GM12875 (cell line): ENCODE measurements at regions not wholly inside any gene's neighbourhood (a gene's known extent, or its start where the extent isn't known, plus 50 kb on each side); places are given as distances from the start of the nearest gene placed in this dataset.

Source experiments
- H3K4me3 ChIP-seq: one replicate; pipeline ENCODE4 v1.5.1; 2011; ENCODE audit warnings: low read depth, low read length, control low read depth
- TF ChIP-seq, protein P1 (sequence below): IDR thresholded peaks from 2 replicates; pipeline ENCODE4 v1.5.1; 2011; ENCODE audit warnings: low read depth, mild to moderate bottlenecking, control low read depth, inconsistent platforms, low read length, moderate library complexity, borderline replicate concordance; ENCODE audit not compliant: insufficient read depth

DNA sequence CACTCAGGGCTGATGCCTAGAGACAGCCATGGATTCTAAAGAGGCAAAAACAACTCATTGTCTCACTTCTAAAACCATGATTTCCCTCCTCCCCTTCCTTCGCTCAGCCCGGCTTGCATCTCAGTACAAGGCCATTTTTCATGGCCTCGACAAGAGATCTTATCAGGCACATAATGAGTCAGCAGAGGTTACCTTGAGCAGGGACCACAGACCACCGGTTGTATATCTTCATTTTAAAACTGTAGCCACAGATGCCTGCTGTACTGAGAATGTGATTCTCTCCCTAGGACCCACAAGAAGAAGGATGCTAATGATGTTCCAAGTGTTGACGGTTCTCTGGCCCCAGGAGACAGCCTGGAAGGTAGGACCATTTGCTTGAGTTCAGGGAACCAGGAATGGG is 331.9 kb downstream of the AJAP1 start:
- H3K4me3 ChIP-seq = no peak overlapping the region
- TF ChIP-seq, protein P1, sequence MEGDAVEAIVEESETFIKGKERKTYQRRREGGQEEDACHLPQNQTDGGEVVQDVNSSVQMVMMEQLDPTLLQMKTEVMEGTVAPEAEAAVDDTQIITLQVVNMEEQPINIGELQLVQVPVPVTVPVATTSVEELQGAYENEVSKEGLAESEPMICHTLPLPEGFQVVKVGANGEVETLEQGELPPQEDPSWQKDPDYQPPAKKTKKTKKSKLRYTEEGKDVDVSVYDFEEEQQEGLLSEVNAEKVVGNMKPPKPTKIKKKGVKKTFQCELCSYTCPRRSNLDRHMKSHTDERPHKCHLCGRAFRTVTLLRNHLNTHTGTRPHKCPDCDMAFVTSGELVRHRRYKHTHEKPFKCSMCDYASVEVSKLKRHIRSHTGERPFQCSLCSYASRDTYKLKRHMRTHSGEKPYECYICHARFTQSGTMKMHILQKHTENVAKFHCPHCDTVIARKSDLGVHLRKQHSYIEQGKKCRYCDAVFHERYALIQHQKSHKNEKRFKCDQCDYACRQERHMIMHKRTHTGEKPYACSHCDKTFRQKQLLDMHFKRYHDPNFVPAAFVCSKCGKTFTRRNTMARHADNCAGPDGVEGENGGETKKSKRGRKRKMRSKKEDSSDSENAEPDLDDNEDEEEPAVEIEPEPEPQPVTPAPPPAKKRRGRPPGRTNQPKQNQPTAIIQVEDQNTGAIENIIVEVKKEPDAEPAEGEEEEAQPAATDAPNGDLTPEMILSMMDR = no peak

DNA sequence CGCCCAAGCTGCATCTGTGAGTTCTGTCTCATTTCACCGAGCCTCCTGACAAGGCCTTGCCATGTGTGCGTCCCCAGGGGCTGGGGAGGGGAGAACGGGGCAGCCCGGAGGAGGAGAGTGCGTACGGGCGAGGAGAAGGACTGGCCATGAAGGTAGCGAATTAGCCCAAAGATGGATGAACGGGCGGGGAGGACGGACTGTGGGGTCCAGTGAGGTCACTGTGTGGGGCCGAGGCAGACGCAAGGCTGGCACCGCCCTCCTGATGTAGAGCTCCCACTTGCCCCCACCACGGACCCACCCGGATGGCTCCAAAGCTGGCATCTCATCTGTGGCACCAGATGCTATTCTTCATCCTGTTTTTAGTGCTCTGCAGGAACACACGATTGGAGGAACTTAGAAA is 330.4 kb downstream of the AJAP1 start:
- TF ChIP-seq, protein P1 = no peak
- H3K4me3 ChIP-seq = no peak overlapping the region

DNA sequence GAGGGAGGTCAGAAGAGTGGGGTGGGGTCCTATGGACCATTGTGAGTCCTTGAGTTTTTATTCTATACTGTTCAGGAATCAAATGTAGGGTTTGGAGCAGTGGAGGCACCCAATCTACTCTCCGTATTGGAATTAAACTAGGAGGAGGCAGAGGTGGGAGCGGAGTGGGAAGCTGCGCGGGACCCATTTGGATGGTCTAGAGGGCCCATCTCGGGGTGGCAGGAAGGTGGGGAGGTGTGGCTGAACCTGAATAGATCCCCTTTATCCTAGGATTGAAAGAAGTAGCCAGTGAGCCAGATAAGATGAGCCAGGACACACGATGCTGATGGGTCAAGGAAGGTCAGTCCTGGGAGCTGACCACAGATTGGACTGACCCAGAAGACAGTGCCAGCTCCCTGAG is 325.8 kb downstream of the AJAP1 start:
- TF ChIP-seq, protein P1 = no peak
- no peak overlapping the region for H3K4me3 ChIP-seq

DNA sequence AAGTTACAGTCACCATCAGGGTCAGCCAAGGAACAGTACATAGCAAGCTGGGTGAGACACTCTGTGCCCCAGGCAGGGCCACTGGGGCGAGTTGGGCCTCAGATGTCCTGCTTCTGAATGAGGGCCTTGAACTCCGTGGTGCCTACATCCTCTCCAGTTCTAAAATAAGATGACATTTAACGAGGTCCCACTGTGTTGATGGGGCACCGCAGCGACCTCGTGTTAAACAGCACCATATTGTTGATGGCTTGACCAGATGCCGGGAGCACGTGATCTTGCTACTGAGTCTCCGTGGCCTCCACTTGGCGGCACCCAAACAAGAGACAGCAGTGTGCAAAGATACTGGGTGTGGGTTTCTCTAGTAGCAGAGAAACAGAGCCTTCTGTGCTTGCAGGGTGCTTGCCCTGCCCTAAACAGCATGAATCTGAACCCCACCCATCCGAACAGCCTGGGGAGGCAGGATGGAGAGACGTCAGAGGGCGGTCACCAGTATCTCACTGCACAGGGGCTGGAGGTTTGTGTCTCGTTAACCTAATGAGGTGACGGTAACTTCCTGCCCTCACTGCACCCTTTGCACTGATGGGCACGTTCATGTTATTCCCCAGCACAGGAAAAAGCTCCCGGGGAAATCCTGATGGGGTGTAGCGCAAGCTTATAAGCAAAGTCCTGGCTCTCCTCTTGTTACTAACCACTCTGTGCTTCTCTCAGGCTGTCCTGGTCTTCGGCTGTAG is 324.4 kb downstream of the AJAP1 start:
- TF ChIP-seq, protein P1 = no peak

DNA sequence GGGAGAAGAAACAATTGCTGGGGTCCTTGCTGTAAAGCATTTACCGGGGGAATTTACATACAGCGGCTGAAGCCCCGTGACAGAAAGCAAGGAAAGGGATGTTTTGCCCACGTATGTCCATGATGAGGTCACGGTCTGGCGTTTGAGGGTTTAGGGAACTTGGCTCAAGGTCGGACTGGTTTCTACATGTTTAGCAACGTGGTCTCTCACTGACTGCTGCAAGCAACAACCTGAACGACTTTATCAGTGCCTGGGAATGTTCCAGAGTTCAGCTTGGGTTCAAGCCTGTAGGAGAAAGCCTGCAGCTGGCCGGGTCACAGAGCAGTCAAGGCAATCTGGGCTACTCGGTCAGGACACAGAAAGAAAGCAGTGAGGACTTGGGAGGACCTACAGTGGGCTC is 323.3 kb downstream of the AJAP1 start:
- TF ChIP-seq, protein P1 = no peak
- H3K4me3 ChIP-seq = no peak overlapping the region

More for the DNA sequence above, 324.4 kb downstream of the AJAP1 start:
- H3K4me3 ChIP-seq = no peak overlapping the region

DNA sequence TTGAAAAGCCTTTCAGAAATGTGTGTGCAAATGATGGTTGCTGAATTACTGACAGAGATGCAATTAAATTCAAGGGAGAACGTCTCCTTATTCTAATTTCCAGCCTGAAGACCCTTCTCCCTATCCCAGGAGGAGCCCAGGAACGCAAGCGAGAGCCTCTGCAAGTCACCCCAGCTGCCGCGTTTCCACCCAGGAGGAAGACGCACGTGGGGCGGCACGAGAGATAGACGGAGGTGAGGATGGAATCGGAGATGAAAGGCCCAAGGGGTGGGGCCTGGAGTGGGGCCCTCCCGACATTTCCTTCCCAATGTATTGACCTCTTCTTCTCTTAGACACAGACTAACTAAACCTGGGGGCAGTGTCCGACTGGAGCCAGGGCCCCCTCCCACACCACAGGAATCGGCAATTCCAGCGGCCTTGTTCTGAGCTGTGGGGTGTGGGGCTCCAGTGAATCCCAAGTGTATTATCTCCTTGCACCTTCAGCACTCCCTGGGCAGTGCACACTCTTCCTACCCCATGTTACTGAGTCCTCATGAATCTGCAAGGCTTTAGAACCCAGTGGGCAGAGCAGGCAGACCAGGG is 322.5 kb downstream of the AJAP1 start:
- TF ChIP-seq, protein P1 = no peak
- H3K4me3 ChIP-seq = no peak overlapping the region

DNA sequence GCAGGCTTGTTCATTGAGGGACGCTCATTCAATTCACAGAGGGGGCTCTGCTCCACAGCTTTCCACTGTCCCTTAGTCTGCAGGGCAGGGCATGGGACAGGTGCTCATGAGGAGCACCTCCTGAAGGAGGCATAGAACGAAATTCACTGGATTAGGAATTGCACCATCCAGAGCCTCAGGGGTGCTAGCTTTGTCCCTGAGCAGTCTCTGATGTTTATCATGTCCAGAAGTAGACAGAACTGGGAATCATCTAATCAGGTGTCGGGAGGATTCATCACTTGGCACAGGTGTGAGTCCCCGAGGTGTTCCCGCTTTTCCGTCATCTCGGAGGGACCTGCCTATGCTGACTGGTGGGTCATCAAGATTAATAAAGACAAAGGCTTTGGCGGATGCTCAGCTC is 321.4 kb downstream of the AJAP1 start:
- TF ChIP-seq, protein P1 = no peak
- no peak overlapping the region for H3K4me3 ChIP-seq
